H1 (cell line): ENCODE measurements at regions not wholly inside any gene's neighbourhood (a gene's known extent, or its start where the extent isn't known, plus 50 kb on each side); places are given as distances from the start of the nearest gene placed in this dataset.

Experiments
- CTCF ChIA-PET: fragments of 300-600 bp; sonication (Branson Sonifier 250); formaldehyde crosslinking; loops from one replicate; lab custom pipeline; 2021; ENCODE audit not compliant: partially characterized antibody; lab: Charles Lee
- POLR2A ChIA-PET: fragments of 300-600 bp; sonication (Branson Sonifier 250); formaldehyde crosslinking; loops from one replicate; lab custom pipeline; 2021; ENCODE audit warnings: inconsistent platforms; ENCODE audit not compliant: partially characterized antibody; lab: Charles Lee
- DNase-seq, 2 experiments: peaks; one replicate each; pipeline versions ENCODE4 v3.0.0 to v3.0.0-alpha.2; 2010 to 2022; ENCODE audit warnings: low spot score in 2 of 2, low read depth in 1 of 2, mixed read lengths in 1 of 2
- FAIRE-seq: peaks from 2 replicates; lab custom pipeline; 2011; peaks lifted over from hg19 to GRCh38; lab: Jason Lieb, UNC
- H2AFZ ChIP-seq: 2 replicates; pipeline ENCODE4 v1.8.1; 2012; ENCODE audit warnings: low read length, inconsistent platforms
- H2AK5ac ChIP-seq: 2 replicates; pipeline ENCODE4 v1.6.1; 2013; ENCODE audit warnings: low read depth, low read length
- H2BK120ac ChIP-seq: replicated peaks from 2 replicates; pipeline ENCODE3; 2013; ENCODE audit warnings: low read depth, low read length, inconsistent platforms
- H2BK12ac ChIP-seq: 2 replicates; pipeline ENCODE4 v1.6.1; 2013; ENCODE audit warnings: low read depth, low read length
- H2BK15ac ChIP-seq: 2 replicates; pipeline ENCODE4 v1.6.1; 2013; ENCODE audit warnings: low read length
- H2BK20ac ChIP-seq: 2 replicates; pipeline ENCODE4 v1.6.1; 2013; ENCODE audit warnings: low read length
- H2BK5ac ChIP-seq: 2 replicates; pipeline ENCODE4 v1.6.1; 2013; ENCODE audit warnings: low read depth, low read length
- H3K14ac ChIP-seq: 2 replicates; pipeline ENCODE4 v1.6.1; 2013; ENCODE audit warnings: inconsistent platforms; ENCODE audit not compliant: insufficient read length
- H3K18ac ChIP-seq: 2 replicates; pipeline ENCODE4 v1.6.1; 2013; ENCODE audit warnings: low read length; ENCODE audit errors: extremely low read depth
- H3K23ac ChIP-seq: 2 replicates; pipeline ENCODE4 v1.6.1; 2013; ENCODE audit warnings: inconsistent platforms; ENCODE audit not compliant: insufficient read length
- H3K23me2 ChIP-seq: 2 replicates; pipeline ENCODE4 v1.6.1; 2013; ENCODE audit warnings: low read depth, low read length
- H3K27ac ChIP-seq: 2 replicates; pipeline ENCODE4 v1.6.1; 2011; ENCODE audit warnings: low read depth, low read length, inconsistent platforms
- H3K27me3 ChIP-seq, 4 experiments: replicated peaks in 1 of 4; 1 replicate in 1 of 4; 2 replicates in 3 of 4; pipeline versions ENCODE4 v1.6.1 to v1.8.1; 2011 to 2013; ENCODE audit warnings: low read length in 3 of 4, mild to moderate bottlenecking in 3 of 4, inconsistent platforms in 2 of 4, mixed read lengths in 2 of 4, moderate library complexity in 1 of 4; ENCODE audit not compliant: control insufficient read depth in 3 of 4, insufficient read depth in 3 of 4; ENCODE audit errors: extremely low read depth in 1 of 4
- H3K36me3 ChIP-seq, 4 experiments: 2 replicates each; pipeline versions ENCODE4 v1.6.1 to v1.8.1; 2011 to 2013; ENCODE audit warnings: mild to moderate bottlenecking in 4 of 4, low read length in 3 of 4, moderate library complexity in 2 of 4, control low read depth in 1 of 4, inconsistent platforms in 1 of 4; ENCODE audit not compliant: insufficient read depth in 4 of 4, control insufficient read depth in 2 of 4
- H3K4ac ChIP-seq: replicated peaks from 2 replicates; pipeline ENCODE3; 2013; ENCODE audit warnings: low read length, low read depth, mixed read lengths, inconsistent platforms; ENCODE audit not compliant: insufficient read length
- H3K4me1 ChIP-seq, 4 experiments: replicated peaks in 1 of 4; 1 replicate in 1 of 4; 2 replicates in 3 of 4; pipeline versions ENCODE4 v1.6.1 to v1.8.1; 2011 to 2013; ENCODE audit warnings: low read length in 3 of 4, inconsistent platforms in 2 of 4, mixed read lengths in 1 of 4; ENCODE audit not compliant: insufficient read depth in 4 of 4, control insufficient read depth in 3 of 4
- H3K4me2 ChIP-seq, 2 experiments: 2 replicates each; pipeline versions ENCODE4 v1.6.1 to v1.8.1; 2011 to 2013; ENCODE audit warnings: low read depth in 2 of 2, low read length in 2 of 2, control low read depth in 1 of 2, inconsistent platforms in 1 of 2, mild to moderate bottlenecking in 1 of 2; ENCODE audit not compliant: insufficient read depth in 1 of 2
- H3K4me3 ChIP-seq, 4 experiments: fragments of 200-600, 300-600 bp in 1 of 4; sonication (generic), shearing (Covaris generic), sonication (Bioruptor Twin) in 1 of 4; 2 replicates each; pipeline versions ENCODE4 v1.5.1 to v1.8.1; 2011 to 2016; ENCODE audit warnings: low read length in 4 of 4, low read depth in 3 of 4, control low read depth in 2 of 4, inconsistent platforms in 2 of 4, mild to moderate bottlenecking in 2 of 4, mixed read lengths in 1 of 4, moderate library complexity in 1 of 4; ENCODE audit not compliant: insufficient read depth in 2 of 4; ENCODE audit errors: extremely low read depth in 1 of 4
- H3K56ac ChIP-seq: replicated peaks from 2 replicates; pipeline ENCODE3; 2013; ENCODE audit warnings: low read depth, mild to moderate bottlenecking, mixed read lengths, low read length, inconsistent platforms; ENCODE audit not compliant: insufficient read length
- H3K79me1 ChIP-seq: 2 replicates; pipeline ENCODE4 v1.6.1; 2013; ENCODE audit warnings: low read depth, low read length, control low read depth
- H3K79me2 ChIP-seq, 2 experiments: 2 replicates each; pipeline versions ENCODE4 v1.6.1 to v1.8.1; 2012 to 2013; ENCODE audit warnings: low read length in 2 of 2, mild to moderate bottlenecking in 2 of 2, inconsistent platforms in 1 of 2; ENCODE audit not compliant: insufficient read depth in 2 of 2, control insufficient read depth in 1 of 2
- H3K9ac ChIP-seq, 4 experiments: replicated peaks in 1 of 4; 1 replicate in 1 of 4; 2 replicates in 3 of 4; pipeline versions ENCODE4 v1.6.1 to v1.8.1; 2011 to 2013; ENCODE audit warnings: low read depth in 3 of 4, low read length in 3 of 4, control low read depth in 2 of 4, mild to moderate bottlenecking in 2 of 4, moderate library complexity in 2 of 4, inconsistent platforms in 1 of 4; ENCODE audit errors: extremely low read depth in 1 of 4
- H3K9me3 ChIP-seq, 2 experiments: 2 replicates each; pipeline versions ENCODE4 v1.6.1 to v1.8.1; 2012 to 2013; ENCODE audit warnings: mild to moderate bottlenecking in 2 of 2, moderate library complexity in 2 of 2, control low read depth in 1 of 2, inconsistent platforms in 1 of 2, low read depth in 1 of 2, low read length in 1 of 2, mixed read lengths in 1 of 2; ENCODE audit not compliant: insufficient read depth in 2 of 2
- H4K20me1 ChIP-seq, 2 experiments: replicated peaks in 1 of 2; 2 replicates each; pipeline versions ENCODE3 to v1.8.1; 2011 to 2013; ENCODE audit warnings: inconsistent platforms in 2 of 2, low read length in 2 of 2, mild to moderate bottlenecking in 1 of 2; ENCODE audit not compliant: insufficient read depth in 2 of 2, control insufficient read depth in 1 of 2
- H4K5ac ChIP-seq: 2 replicates; pipeline ENCODE4 v1.6.1; 2013; ENCODE audit warnings: low read length, low read depth, mixed read lengths, inconsistent platforms; ENCODE audit not compliant: insufficient read length
- H4K8ac ChIP-seq: 2 replicates; pipeline ENCODE4 v1.8.0; 2013; ENCODE audit warnings: mild to moderate bottlenecking, moderate library complexity, low read length, inconsistent platforms; ENCODE audit not compliant: insufficient read depth; ENCODE audit errors: extremely low read depth
- H4K91ac ChIP-seq: replicated peaks from 2 replicates; pipeline ENCODE3; 2013; ENCODE audit warnings: low read length, mixed read lengths, inconsistent platforms; ENCODE audit not compliant: insufficient read length
- ATF2 ChIP-seq: IDR thresholded peaks from 2 replicates; pipeline ENCODE4 v1.6.1; 2012; ENCODE audit warnings: low read length, inconsistent platforms
- RBBP5 ChIP-seq: IDR thresholded peaks from 2 replicates; pipeline ENCODE4 v1.7.1; 2012; ENCODE audit warnings: low read depth, mild to moderate bottlenecking, inconsistent platforms, low read length, moderate library complexity, borderline replicate concordance
- SAP30 ChIP-seq: fragments of 300-600 bp; sonication (generic); IDR thresholded peaks from 2 replicates; pipeline ENCODE4 v1.7.1; 2012; ENCODE audit warnings: low read length, moderate library complexity, mild to moderate bottlenecking, inconsistent platforms; ENCODE audit not compliant: insufficient read depth, insufficient replicate concordance
- TAF7 ChIP-seq: optimal IDR thresholded peaks from 2 replicates; pipeline ENCODE3; 2011; ENCODE audit warnings: low read depth, mild to moderate bottlenecking, inconsistent platforms, low read length, moderate library complexity, borderline replicate concordance
- WGBS, 2 experiments: shearing (Covaris generic) in 1 of 2; methylation state at CpG; one replicate each; pipeline versions ENCODE4 v1.1.6 to v1.1.7; 2013 to 2015; ENCODE audit warnings: low lambda C conversion rate in 2 of 2, mixed read lengths in 2 of 2, inconsistent platforms in 1 of 2, low coverage in 1 of 2, missing lambda C conversion rate in 1 of 2; ENCODE audit not compliant: insufficient replicate concordance in 2 of 2, insufficient coverage in 1 of 2, insufficient read length in 1 of 2; ENCODE audit errors: extremely low coverage in 1 of 2, missing lambda C conversion rate in 1 of 2; 5-methylcytosine and 5-hydroxymethylcytosine counted together

GRCh38 chr3:176078906-176079305 is 1118.4 kb downstream of the TBL1XR1 start:
- Histone ChIP-seq H3K14ac (no peak overlapping the region), H2AFZ (no peak overlapping the region), H3K79me2 (no peaks in the 10 kb centered on the region), H4K8ac (no peak overlapping the region), H4K20me1 (no peaks in the 10 kb centered on the region), H3K4ac (no peak overlapping the region), H2BK12ac (no peak overlapping the region), H4K91ac (no peak overlapping the region), H3K18ac (no peak overlapping the region), H2BK120ac (no peak overlapping the region), H3K79me1 (no peaks in the 10 kb centered on the region), H2BK20ac (no peak overlapping the region), H2AK5ac (no peak overlapping the region), H3K36me3 (no peaks in the 10 kb centered on the region), H3K9ac (no peak overlapping the region), H3K23me2 (no peaks in the 10 kb centered on the region), H3K4me1 (no peaks in the 10 kb centered on the region), H3K4me2 (no peak overlapping the region), H2BK15ac (no peak overlapping the region), H3K27me3 (no peaks in the 10 kb centered on the region), H4K5ac (no peak overlapping the region), H3K56ac (no peak overlapping the region), H3K27ac (no peak overlapping the region), H3K9me3 (no peaks in the 10 kb centered on the region), H3K23ac (no peak overlapping the region), H2BK5ac (no peak overlapping the region), H3K4me3 (no peak overlapping the region)
- no peak for DNase-seq
- WGBS, 2 experiments, result 79% methylated on average over 1 of the region's 1 CpG; no CpG with 5 or more reads in 1 of the 2 experiments
- CTCF ChIA-PET, result no interaction called here
- POLR2A ChIA-PET, result no interaction called here
- FAIRE-seq, result no peak
- no peak for TF ChIP-seq TAF7
- TF ChIP-seq ATF2, result no peak
- no peak for TF ChIP-seq SAP30
- TF ChIP-seq RBBP5, result no peak
